DMS153 treated with DMSO at 0.1 percent for 48 hours (cell line): ENCODE measurements at regions not wholly inside any gene's neighbourhood (a gene's known extent, or its start where the extent isn't known, plus 50 kb on each side); places are given as distances from the start of the nearest gene placed in this dataset.
A peak's percentile ranks its signal among the peaks of the same experiment; 100 is the strongest.
"Not testable (repeated sequence)": the region's sequence is repeated elsewhere in the genome, so short reads cannot be mapped to it uniquely, and the experiment has no call there.

ENCODE experiments used
- DNase-seq: peaks from one replicate; lab custom pipeline; 2025; ENCODE audit not compliant: unreplicated experiment; lab: John Stamatoyannopoulos, UW

DNA sequence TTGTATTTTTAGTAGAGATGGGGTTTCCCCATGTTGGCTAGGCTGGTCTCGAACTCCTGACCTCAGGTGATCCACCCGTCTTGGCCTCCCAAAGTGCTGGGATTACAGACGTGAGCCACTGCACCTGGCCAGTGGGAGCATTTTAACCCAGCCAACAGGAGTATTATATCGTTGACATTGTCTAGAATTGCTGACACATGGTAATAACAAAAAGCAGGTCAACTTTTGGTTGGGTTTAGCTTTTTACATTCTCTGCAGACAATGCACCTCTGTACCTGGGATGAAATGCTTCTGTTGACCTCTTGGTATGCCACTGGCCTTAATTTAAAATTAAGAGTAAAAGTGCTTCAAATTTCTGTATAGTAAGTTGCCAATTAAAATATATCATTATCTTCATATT lies 245.6 kb downstream of the TTC6 start:
- not testable (repeated sequence) for DNase-seq

GRCh38 chr14:37842106-37842505 lies 246.7 kb downstream of the TTC6 start:
- no peak for DNase-seq

- no peak for DNase-seq
Measured at GRCh38 chr14:37843954-37844607, 248.7 kb downstream of the TTC6 start.

DNA sequence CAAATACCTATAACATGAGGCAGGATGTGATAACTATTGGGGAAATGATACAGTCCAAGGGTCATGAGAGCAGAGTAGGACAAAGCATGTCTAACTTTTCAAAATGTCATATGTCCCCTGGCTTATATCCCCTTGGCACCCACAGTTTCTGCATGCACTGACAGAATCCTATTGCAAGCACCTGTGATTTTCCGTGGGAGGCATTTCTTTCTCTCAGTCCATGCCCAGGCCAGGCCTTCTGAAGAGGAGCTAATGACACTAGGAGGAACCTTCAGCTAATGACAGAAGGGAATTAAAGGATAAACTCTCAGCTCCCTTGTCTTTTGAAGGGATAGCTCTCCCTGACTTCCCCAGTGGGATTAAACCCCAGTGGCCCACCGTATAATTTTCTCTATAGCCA lies 249.2 kb downstream of the TTC6 start:
- DNase-seq = no peak

DNA sequence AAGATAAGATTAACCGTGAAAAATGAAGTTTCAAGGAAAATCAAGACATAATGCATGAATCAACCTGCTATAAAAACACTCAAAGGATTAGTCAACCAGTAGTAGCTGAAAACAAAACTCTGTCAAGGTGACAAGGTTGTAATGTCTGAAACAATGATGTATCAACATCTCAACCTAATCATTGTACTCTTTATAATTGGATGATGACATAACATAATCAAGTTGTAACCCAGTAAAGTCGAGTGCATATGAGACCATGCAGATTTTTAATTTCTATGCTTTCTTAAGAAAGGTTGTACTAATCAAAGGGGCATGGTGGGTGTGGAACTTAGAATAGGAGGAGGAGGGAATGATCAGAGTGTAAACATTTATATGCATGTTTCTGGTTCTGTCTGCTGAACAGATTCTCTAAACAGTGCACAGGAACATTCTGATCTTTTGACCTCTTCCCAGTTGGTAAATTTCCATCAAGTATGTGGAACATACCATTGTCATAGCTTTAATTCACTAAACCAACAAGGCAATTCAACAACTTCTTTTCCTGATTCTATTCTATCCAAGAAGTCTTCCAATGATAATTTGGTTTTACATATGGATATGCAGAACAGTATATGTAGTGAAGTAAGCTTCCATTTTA lies 253.7 kb downstream of the TTC6 start:
- no peak for DNase-seq

DNA sequence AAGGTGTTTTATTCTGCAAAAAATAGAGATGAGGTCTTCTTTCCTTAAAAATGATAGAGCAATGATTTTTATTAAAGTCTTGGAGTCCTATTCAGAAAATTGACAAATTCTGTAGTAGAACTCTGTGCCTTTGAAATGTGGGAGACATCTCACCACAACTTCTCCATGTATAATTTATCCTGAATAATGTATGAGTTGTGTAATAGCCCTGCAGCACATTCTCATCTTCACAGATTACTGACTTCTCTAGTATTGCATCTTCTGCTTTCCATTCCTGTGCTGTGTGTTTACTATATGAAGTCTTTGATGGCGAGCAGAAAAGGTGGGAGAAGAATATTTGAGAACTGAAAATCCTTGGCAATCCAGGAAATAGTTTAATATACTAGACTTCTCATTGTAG lies 255.6 kb downstream of the TTC6 start:
- no peak for DNase-seq

- DNase-seq = no peak
Measured at GRCh38 chr14:37855871-37856270, 260.4 kb downstream of the TTC6 start.

- no peak for DNase-seq
Measured at GRCh38 chr14:37857774-37858266, 262.4 kb downstream of the TTC6 start.

- DNase-seq = no peak
Measured at GRCh38 chr14:37858733-37859132, 263.3 kb downstream of the TTC6 start.

GRCh38 chr14:37859177-37859576 lies 263.7 kb downstream of the TTC6 start:
- DNase-seq = no peak

- no peak for DNase-seq
Measured at GRCh38 chr14:37862263-37862662, 266.8 kb downstream of the TTC6 start.

DNA sequence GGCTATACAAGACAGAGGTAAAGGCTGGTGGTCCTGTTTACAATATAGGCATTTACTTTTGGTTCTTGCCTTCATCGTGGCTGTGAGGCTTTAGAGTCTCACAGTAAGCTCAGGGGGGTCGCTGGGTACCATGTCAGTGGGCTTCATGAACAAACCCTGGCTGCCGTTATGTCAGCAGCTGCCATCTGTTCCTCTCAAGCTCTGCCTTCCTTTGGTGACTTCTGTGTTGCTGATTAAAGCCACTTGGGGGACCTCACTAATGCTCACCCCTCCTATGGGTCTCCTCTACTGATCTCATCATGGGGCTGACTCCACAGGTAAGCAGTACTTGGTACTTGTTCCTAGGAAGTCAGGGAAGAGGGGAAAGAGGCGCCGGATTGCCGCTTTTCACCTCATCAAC lies 268.7 kb downstream of the TTC6 start:
- no peak for DNase-seq

DNA sequence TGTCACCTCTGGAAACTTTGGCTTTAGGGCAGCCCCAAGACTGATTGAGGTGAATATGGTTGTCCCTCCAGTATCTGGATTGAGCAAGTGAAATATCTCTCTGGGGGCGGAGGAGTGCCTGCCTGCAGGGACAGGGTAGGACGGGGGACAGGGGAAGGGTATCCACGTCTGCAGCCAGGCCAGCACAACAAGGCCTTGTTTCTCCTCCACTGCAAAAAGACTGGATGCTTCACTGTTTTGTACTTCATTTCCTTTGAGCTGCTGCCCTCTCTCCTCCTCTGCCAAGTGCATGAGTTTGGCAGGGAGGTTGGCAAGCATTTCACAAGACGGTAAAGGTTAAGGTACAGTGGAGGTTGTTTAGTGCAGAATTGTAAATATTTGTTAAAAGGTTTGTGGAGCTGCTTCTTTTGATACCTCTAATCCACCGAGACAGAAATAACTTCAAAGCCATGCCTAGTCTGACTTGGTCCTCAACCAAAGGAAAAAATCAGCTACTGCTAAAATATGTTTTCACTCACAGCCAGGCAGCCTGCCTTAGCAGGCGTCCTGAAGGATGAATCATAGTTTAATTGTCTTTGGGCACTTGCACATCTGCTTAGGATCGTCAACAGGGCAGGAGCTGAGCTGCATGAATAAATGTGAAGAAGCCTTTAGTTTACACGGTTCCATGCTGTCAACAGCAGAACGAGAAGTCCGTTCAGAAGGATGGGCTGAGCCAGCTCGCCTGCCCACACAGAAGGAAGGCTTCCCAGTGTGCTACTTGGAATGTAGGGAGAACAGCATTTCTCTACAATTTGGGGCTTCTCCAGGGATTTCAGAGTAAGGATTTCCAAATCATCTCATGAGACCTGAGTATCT lies 269.7 kb downstream of the TTC6 start:
- DNase-seq = no peak

DNA sequence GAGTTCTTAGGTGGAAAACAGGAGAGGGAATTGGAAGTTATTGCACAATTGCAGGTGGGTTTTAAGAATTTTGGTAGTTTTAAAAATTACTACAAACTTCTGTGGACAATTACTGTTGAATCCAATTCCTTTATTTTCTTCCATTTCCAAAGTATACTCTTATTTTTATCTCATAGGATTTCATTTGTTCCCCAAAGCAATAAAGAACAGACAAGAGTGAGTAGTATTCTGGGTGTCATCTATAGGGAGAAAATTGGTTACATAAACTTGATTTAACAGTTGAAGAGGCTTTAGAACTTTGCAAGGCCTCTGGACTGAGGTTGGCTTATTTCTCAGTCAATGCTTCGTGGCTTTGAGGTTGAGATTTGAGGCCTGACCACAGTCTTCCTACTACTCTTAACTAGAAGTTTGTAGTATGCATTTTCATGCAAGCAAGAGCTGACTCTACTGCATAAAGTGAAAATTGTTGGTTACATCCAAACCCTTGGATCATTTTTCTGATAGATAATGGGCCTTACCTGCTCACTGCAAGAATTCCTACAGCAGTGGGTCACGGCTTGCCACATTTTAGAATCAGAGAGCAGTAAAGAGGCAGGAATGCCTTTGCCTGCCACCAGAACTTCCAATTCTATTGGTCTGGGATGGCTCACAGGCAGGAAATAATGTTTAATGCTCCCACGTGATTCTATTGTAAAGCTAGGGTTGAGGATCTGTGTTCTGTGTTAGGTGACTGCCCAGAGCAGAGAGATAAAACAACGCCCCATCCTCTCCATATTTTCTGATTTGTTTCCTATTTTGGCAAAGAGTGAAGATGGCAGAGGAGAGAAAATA lies 270.5 kb downstream of the TTC6 start:
- no peak for DNase-seq

GRCh38 chr14:37869633-37870032 lies 274.2 kb downstream of the TTC6 start:
- no peak for DNase-seq

GRCh38 chr14:37870170-37870569 lies 274.7 kb downstream of the TTC6 start:
- no peak for DNase-seq

DNA sequence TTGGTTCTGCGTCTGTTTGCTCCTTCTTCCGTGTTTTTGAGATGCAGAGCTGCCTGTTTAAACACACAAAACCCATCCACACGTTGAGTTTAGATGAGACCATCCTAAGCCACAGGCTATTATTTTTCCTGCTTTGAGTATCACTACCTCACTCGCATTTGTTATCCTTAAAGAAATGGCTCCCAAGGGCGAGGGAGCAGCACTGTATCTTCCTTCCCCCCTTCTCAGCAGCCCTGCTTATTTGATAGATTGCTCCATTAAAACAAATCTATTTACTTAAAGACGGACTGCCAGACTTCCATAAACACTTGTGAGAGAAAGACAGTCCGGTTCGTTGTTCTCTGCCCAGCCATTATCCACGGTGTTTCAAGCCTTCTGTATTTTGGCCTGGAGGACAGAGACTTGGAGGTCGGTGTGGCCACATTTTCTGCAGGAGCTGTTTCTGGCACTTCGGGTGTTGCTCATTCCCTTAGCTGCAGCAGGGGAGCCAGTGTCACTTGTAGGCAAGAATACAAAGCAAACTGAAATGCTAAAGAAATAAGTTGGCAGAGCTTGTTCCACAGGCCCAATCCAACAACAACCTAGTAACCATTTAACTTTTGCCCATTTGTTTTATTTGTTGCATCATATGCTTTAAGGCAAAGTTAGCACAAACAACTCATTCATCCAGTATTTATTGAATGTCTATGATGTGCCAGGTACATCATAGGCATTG lies 275.4 kb downstream of the TTC6 start:
- peak; percentile 10 for DNase-seq

DNA sequence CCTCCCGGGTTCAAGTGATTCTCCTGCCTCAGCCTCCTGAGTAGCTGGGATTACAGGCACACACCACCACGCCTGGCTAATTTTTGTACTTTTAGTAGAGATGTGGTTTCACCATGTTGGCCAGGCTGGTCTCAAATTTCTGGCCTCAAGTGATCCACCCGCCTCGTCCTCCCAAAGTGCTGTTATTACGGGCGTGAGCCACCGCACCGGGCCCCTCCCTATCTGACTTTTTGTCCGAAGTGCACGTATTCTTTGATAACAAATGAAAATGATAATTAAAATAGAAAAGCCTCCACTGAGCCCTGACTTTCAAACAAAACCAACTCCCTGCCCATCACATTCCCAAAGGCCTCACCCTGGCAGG lies 278.6 kb downstream of the TTC6 start:
- DNase-seq = not testable (repeated sequence)

GRCh38 chr14:37874429-37875109 lies 279.1 kb downstream of the TTC6 start:
- DNase-seq = peak; percentile 53

DNA sequence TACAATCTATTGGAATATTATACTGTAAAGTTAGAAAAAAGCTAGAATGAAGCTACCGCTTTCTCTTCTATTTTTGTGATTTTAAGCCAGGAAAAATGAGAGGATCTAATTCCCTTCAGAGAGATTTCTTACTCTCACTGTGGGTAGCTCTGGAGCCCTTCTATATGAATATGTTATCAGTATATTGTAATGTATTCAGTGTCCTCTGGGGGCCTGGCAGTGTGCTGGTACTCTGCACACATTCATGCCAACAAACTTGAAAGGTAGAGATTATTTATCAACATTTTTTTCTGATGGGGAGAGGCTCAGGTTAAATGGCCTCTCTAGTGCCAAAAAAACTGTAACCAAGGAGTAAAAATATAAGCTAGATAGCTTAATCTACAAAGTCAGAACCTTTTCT lies 292.8 kb downstream of the TTC6 start:
- no peak for DNase-seq
